SK-N-MC (cell line): ENCODE measurements at regions not wholly inside any gene's neighbourhood (a gene's known extent, or its start where the extent isn't known, plus 50 kb on each side); places are given as distances from the start of the nearest gene placed in this dataset.

ENCODE experiments used
- DNase-seq: peaks from one replicate; pipeline ENCODE4 v3.0.0-alpha.2; 2011; ENCODE audit warnings: low read depth, low spot score
- H3K27ac ChIP-seq: fragments of 200-600 bp; sonication (generic); 2 replicates; pipeline ENCODE4 v1.5.1; 2016; ENCODE audit warnings: mixed run types
- H3K36me3 ChIP-seq: fragments of 200-600 bp; sonication (generic); 2 replicates; pipeline ENCODE4 v1.6.1; 2017; ENCODE audit warnings: antibody characterized with exemption, low read length, mixed read lengths; ENCODE audit not compliant: insufficient read depth
- H3K4me3 ChIP-seq: fragments of 200-600 bp; sonication (generic); 2 replicates; pipeline ENCODE4 v1.5.1; 2016
- H3K9ac ChIP-seq: fragments of 200-600 bp; sonication (generic); 2 replicates; pipeline ENCODE4 v1.8.0; 2017; ENCODE audit warnings: mixed run types, mixed read lengths; ENCODE audit not compliant: insufficient read length
- H3K9me3 ChIP-seq: fragments of 200-600 bp; sonication (generic); 2 replicates; pipeline ENCODE4 v1.6.1; 2017; ENCODE audit warnings: low read depth, mild to moderate bottlenecking, antibody characterized with exemption, low read length, moderate library complexity, mixed read lengths
- EZH2 ChIP-seq: fragments of 200-600 bp; sonication (generic); IDR thresholded peaks from one replicate; pipeline ENCODE4 v1.6.1; 2017; ENCODE audit warnings: antibody characterized with exemption
- FOXP2 ChIP-seq: optimal IDR thresholded peaks from 2 replicates; pipeline ENCODE3; 2011; ENCODE audit warnings: mild to moderate bottlenecking, moderate library complexity; ENCODE audit not compliant: insufficient read depth; ENCODE audit errors: extremely low read length, control extremely low read depth
- POLR2AphosphoS5 ChIP-seq: IDR thresholded peaks from 2 replicates; pipeline ENCODE4 v1.6.1; 2012; ENCODE audit warnings: mild to moderate bottlenecking, low read depth, low read length, borderline replicate concordance

GRCh38 chr4:152126238-152126637 is 365.4 kb upstream of the GATB start:
- no peak overlapping the region for H3K27ac ChIP-seq
- no peak for DNase-seq
- no peak for TF ChIP-seq FOXP2
- no peak for TF ChIP-seq POLR2AphosphoS5
- no peak for TF ChIP-seq EZH2
- H3K4me3 ChIP-seq, result no peak overlapping the region
- no peak overlapping the region for H3K9ac ChIP-seq
- H3K36me3 ChIP-seq, result no peaks in the 10 kb centered on the region
- no peaks in the 10 kb centered on the region for H3K9me3 ChIP-seq

- Histone ChIP-seq H3K36me3 (no peaks in the 10 kb centered on the region), H3K4me3 (no peak overlapping the region), H3K9me3 (no peaks in the 10 kb centered on the region), H3K27ac (no peak overlapping the region), H3K9ac (no peak overlapping the region)
- DNase-seq, result no peak
- TF ChIP-seq FOXP2, result no peak
- TF ChIP-seq POLR2AphosphoS5, result no peak
- no peak for TF ChIP-seq EZH2
Measured at GRCh38 chr4:152118819-152119553, 358.2 kb upstream of the GATB start.

- no peak for DNase-seq
Measured at GRCh38 chr4:152117933-152118507, 357.2 kb upstream of the GATB start.

DNA sequence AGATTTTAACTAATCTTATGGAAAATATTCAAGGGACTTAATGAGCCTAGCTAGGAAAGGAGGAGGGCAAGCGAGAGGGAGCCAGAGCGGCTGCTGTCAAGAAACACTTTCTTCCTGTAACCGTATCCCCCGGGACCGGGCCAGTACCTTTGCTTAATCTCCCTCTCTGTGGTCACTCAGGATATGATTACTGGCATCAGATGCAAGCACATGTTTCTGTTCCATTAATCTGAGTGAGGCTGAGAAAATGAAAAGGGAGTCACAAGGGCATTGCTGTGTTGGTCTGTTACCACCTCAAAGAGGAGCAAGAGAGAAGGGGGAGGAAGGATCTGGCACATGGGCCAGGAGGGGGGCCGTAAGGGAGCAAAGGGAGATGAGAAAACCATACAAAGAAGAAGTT is 356.7 kb upstream of the GATB start:
- DNase-seq, result no peak
- no peak for TF ChIP-seq FOXP2
- no peak for TF ChIP-seq EZH2
- TF ChIP-seq POLR2AphosphoS5, result no peak
- Histone ChIP-seq H3K27ac (no peak overlapping the region), H3K9me3 (no peaks in the 10 kb centered on the region), H3K9ac (no peak overlapping the region), H3K4me3 (no peak overlapping the region), H3K36me3 (no peaks in the 10 kb centered on the region)

More at GRCh38 chr4:152117933-152118507, 357.2 kb upstream of the GATB start:
- no peaks in the 10 kb centered on the region for H3K36me3 ChIP-seq
- no peak overlapping the region for H3K4me3 ChIP-seq
- H3K27ac ChIP-seq, result no peak overlapping the region
- no peak overlapping the region for H3K9ac ChIP-seq
- no peaks in the 10 kb centered on the region for H3K9me3 ChIP-seq
- TF ChIP-seq FOXP2, result no peak
- TF ChIP-seq POLR2AphosphoS5, result no peak
- TF ChIP-seq EZH2, result no peak

GRCh38 chr4:152117054-152117453 is 356.2 kb upstream of the GATB start:
- Histone ChIP-seq H3K4me3 (no peak overlapping the region), H3K9ac (no peak overlapping the region), H3K36me3 (no peaks in the 10 kb centered on the region), H3K9me3 (no peaks in the 10 kb centered on the region), H3K27ac (no peak overlapping the region)
- no peak for DNase-seq
- TF ChIP-seq EZH2 (no peak), POLR2AphosphoS5 (no peak), FOXP2 (no peak)

GRCh38 chr4:152115794-152116193 is 355.0 kb upstream of the GATB start:
- H3K9me3 ChIP-seq, result no peaks in the 10 kb centered on the region
- H3K4me3 ChIP-seq, result no peak overlapping the region
- peak; percentile 22 for DNase-seq
- TF ChIP-seq POLR2AphosphoS5, result no peak; the same call in 1 of the 2 replicates
- no peak for TF ChIP-seq FOXP2
- no peak for TF ChIP-seq EZH2
- no peaks in the 10 kb centered on the region for H3K36me3 ChIP-seq
- no peak overlapping the region for H3K27ac ChIP-seq
- no peak overlapping the region for H3K9ac ChIP-seq

- Histone ChIP-seq H3K9me3 (no peaks in the 10 kb centered on the region), H3K9ac (no peak overlapping the region), H3K4me3 (no peak overlapping the region), H3K36me3 (no peaks in the 10 kb centered on the region), H3K27ac (no peak overlapping the region)
- no peak for DNase-seq
- TF ChIP-seq FOXP2 (no peak), POLR2AphosphoS5 (no peak), EZH2 (no peak)
Measured at GRCh38 chr4:152115118-152115517, 354.3 kb upstream of the GATB start.

DNA sequence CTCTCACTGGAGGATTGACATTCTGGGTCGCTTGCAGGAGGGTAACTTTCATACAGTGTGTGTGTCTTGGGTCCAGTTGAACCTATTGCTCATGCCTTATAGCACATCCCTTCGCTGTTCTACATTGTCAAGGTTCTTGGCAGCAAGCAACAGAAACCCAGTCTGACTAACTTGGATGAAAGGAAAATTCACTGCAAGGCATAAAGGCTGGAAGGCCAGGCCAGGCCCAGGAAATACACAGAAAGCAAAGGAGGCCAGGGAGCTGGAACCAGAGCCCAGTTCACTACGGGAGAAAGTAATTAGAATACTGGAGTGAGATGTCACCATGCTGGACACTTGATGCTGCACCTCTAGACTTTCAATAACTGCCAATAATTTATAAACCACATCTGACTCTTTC is 353.8 kb upstream of the GATB start:
- no peak for TF ChIP-seq POLR2AphosphoS5
- TF ChIP-seq FOXP2, result no peak
- TF ChIP-seq EZH2, result no peak
- DNase-seq, result no peak
- Histone ChIP-seq H3K4me3 (no peak overlapping the region), H3K27ac (no peak overlapping the region), H3K36me3 (no peaks in the 10 kb centered on the region), H3K9ac (no peak overlapping the region), H3K9me3 (no peaks in the 10 kb centered on the region)
